Erythroblast (primary cell): ENCODE measurements at regions not wholly inside any gene's neighbourhood (a gene's known extent, or its start where the extent isn't known, plus 50 kb on each side); places are given as distances from the start of the nearest gene placed in this dataset.

Experiments used
- GATA1 ChIP-seq: IDR thresholded peaks from 2 replicates; pipeline ENCODE4 v1.6.1; 2011; ENCODE audit warnings: low read depth, mild to moderate bottlenecking, control low read depth, low read length, moderate library complexity
- POLR2A ChIP-seq: IDR thresholded peaks from 2 replicates; pipeline ENCODE4 v1.6.1; 2011; ENCODE audit warnings: mild to moderate bottlenecking, low read length

GRCh38 chr1:232096751-232097150 lies 470.2 kb downstream of the DISC1 start:
- no peak for TF ChIP-seq GATA1
- no peak for TF ChIP-seq POLR2A
